K562 (cell line): ENCODE measurements at regions not wholly inside any gene's neighbourhood (a gene's known extent, or its start where the extent isn't known, plus 50 kb on each side); places are given as distances from the start of the nearest gene placed in this dataset.

Source experiments
- ATAC-seq: fragments of 200-7000 bp; cut with Tn5 transposase; 3 replicates; pipeline ENCODE4 v1.9.1; 2020; ENCODE audit warnings: moderate library complexity
- BruUV-seq: library from RNA; stranded (reverse); fragments of 400-500 nt; replicated peaks from 2 replicates; lab custom pipeline; 2021; lab: Mats Ljungman, UMichigan
- CTCF ChIA-PET: fragments of 300-600 bp; formaldehyde crosslinking; extraction: SDS; loops from one replicate; lab custom pipeline; 2021; ENCODE audit warnings: low intra/inter-chr PET ratio; lab: Yijun Ruan, JAX
- POLR2A ChIA-PET: fragments of 300-600, 350-650 bp; sonication (Branson Sonifier 250); formaldehyde crosslinking; extraction: SDS; loops from one replicate; lab custom pipeline; 2021; ENCODE audit warnings: antibody characterized with exemption, inconsistent platforms; lab: Yijun Ruan, JAX
- DNase-seq, 4 experiments: peaks; one replicate each; pipeline versions ENCODE4 v3.0.0 to v3.0.0-alpha.2; 2011 to 2018; ENCODE audit warnings: low spot score in 3 of 4, mixed read lengths in 3 of 4; ENCODE audit errors: extremely low read depth in 1 of 4
- FAIRE-seq: peaks from 2 replicates; lab custom pipeline; 2011; peaks lifted over from hg19 to GRCh38; lab: Jason Lieb, UNC
- H2AFZ ChIP-seq: 2 replicates; pipeline ENCODE4 v1.6.0; 2011; ENCODE audit warnings: low read depth, low read length, control low read depth, inconsistent platforms
- H3K27ac ChIP-seq: fragments of 200-600 bp; 3 replicates; pipeline ENCODE4 v1.8.0; 2011; ENCODE audit warnings: low read depth, mild to moderate bottlenecking, control low read depth, inconsistent platforms, low read length, moderate library complexity, mixed read lengths; ENCODE audit errors: extremely low read depth
- H3K27me3 ChIP-seq, 2 experiments: fragments of 300-600 bp in 1 of 2; 2 replicates in 1 of 2; 3 replicates in 1 of 2; pipeline versions ENCODE4 v1.6.0 to v1.8.0; 2011; ENCODE audit warnings: inconsistent platforms in 2 of 2, low read length in 2 of 2, mild to moderate bottlenecking in 1 of 2, mixed read lengths in 1 of 2, moderate library complexity in 1 of 2; ENCODE audit not compliant: control insufficient read depth in 2 of 2, insufficient read depth in 2 of 2
- H3K36me3 ChIP-seq: fragments of 300-600 bp; 3 replicates; pipeline ENCODE4 v1.8.0; 2011; ENCODE audit warnings: mild to moderate bottlenecking, low read length, inconsistent platforms; ENCODE audit not compliant: control insufficient read depth, insufficient read depth
- H3K4me1 ChIP-seq, 2 experiments: fragments of 200-600 bp in 1 of 2; replicated peaks in 1 of 2; 2 replicates in 1 of 2; 3 replicates in 1 of 2; pipeline versions ENCODE4 v1.5.1 to v1.8.0; 2011; ENCODE audit warnings: inconsistent platforms in 2 of 2, low read length in 2 of 2, mild to moderate bottlenecking in 1 of 2, mixed read lengths in 1 of 2, moderate library complexity in 1 of 2; ENCODE audit not compliant: control insufficient read depth in 2 of 2, insufficient read depth in 2 of 2
- H3K4me2 ChIP-seq: 2 replicates; pipeline ENCODE4 v1.6.1; 2011; ENCODE audit warnings: low read length, control low read depth, inconsistent platforms, mixed read lengths; ENCODE audit not compliant: insufficient read depth
- H3K4me3 ChIP-seq: fragments of 200-600 bp; sonication (generic), shearing (Covaris generic); 2 replicates; pipeline ENCODE4 v1.5.1; 2016; ENCODE audit warnings: control low read depth, inconsistent platforms
- H3K79me2 ChIP-seq: fragments of 200-600 bp; 3 replicates; pipeline ENCODE4 v1.8.0; 2011; ENCODE audit warnings: low read length, inconsistent platforms; ENCODE audit not compliant: control insufficient read depth, insufficient read depth
- H3K9ac ChIP-seq, 2 experiments: 2 replicates each; pipeline versions ENCODE4 v1.6.0 to v1.6.1; 2011; ENCODE audit warnings: low read depth in 2 of 2, low read length in 2 of 2, control low read depth in 1 of 2, inconsistent platforms in 1 of 2, mild to moderate bottlenecking in 1 of 2, mixed read lengths in 1 of 2; ENCODE audit not compliant: insufficient read depth in 1 of 2
- H3K9me1 ChIP-seq: one replicate; pipeline ENCODE4 v1.6.0; 2011; ENCODE audit warnings: inconsistent platforms, mild to moderate bottlenecking, low read length, moderate library complexity; ENCODE audit not compliant: control insufficient read depth, insufficient read depth
- H3K9me3 ChIP-seq: replicated peaks from 2 replicates; pipeline ENCODE4 v1.5.1; 2011; ENCODE audit warnings: low read depth, low read length, inconsistent platforms; ENCODE audit not compliant: control insufficient read depth, insufficient read depth
- H4K20me1 ChIP-seq: replicated peaks from 2 replicates; pipeline ENCODE4 v1.6.1; 2011; ENCODE audit warnings: low read length, inconsistent platforms, mixed read lengths; ENCODE audit not compliant: control insufficient read depth, insufficient read depth
- ETV1 ChIP-seq: fragments of 450-650 bp; conservative IDR thresholded peaks from 2 replicates; pipeline ENCODE4 v1.6.1; 2016; ENCODE audit warnings: missing genetic modification characterization, control low read depth, low read depth, missing compliant biosample characterization
- HMG20A ChIP-seq: fragments of 450-650 bp; formaldehyde crosslinking; conservative IDR thresholded peaks from 2 replicates; pipeline ENCODE4 v1.4.0; 2020; ENCODE audit warnings: mild to moderate bottlenecking, mixed read lengths
- NFIX ChIP-seq: fragments of 250-450 bp; sonication (Bioruptor Pico); IDR thresholded peaks from 2 replicates; pipeline ENCODE4 v1.4.0; 2020; ENCODE audit warnings: low read depth, mild to moderate bottlenecking, moderate library complexity
- PCBP1 ChIP-seq: fragments of 200-400 bp; formaldehyde crosslinking; IDR thresholded peaks from 2 replicates; pipeline ENCODE4 v1.6.1; 2018; ENCODE audit warnings: mild to moderate bottlenecking, low read depth, low read length; ENCODE audit not compliant: poor library complexity, severe bottlenecking
- POLR2G ChIP-seq: fragments of 200-400 bp; formaldehyde crosslinking; IDR thresholded peaks from 2 replicates; pipeline ENCODE4 v1.6.1; 2017; ENCODE audit warnings: low read depth, mild to moderate bottlenecking, antibody characterized with exemption, low read length, moderate library complexity
- POU5F1 ChIP-seq: fragments of 150-350 bp; IDR thresholded peaks from 2 replicates; pipeline ENCODE4 v1.6.1; 2014; ENCODE audit warnings: borderline replicate concordance, low read length, low read depth, mild to moderate bottlenecking; ENCODE audit not compliant: partially characterized antibody
- PRMT5 ChIP-seq: sonication (generic); formaldehyde crosslinking; IDR thresholded peaks from 2 replicates; pipeline ENCODE4 v1.5.0; 2020; ENCODE audit warnings: missing genetic modification reagents
- PTBP1 ChIP-seq: fragments of 200-400 bp; formaldehyde crosslinking; IDR thresholded peaks from 2 replicates; pipeline ENCODE4 v1.6.1; 2017; ENCODE audit warnings: low read depth, low read length
- SIRT6 ChIP-seq: IDR thresholded peaks from one replicate; pipeline ENCODE4 v1.6.1; 2012; ENCODE audit warnings: low read depth, mild to moderate bottlenecking, control low read depth, inconsistent platforms, low read length, moderate library complexity
- SMAD3 ChIP-seq: fragments of 450-650 bp; formaldehyde crosslinking; conservative IDR thresholded peaks from 2 replicates; pipeline ENCODE4 v1.4.0; 2020; ENCODE audit warnings: mild to moderate bottlenecking
- SREBF2 ChIP-seq: sonication (generic); formaldehyde crosslinking; IDR thresholded peaks from 2 replicates; pipeline ENCODE4 v1.4.0; 2020; ENCODE audit warnings: mild to moderate bottlenecking, missing genetic modification reagents
- SRSF3 ChIP-seq: fragments of 200-400 bp; formaldehyde crosslinking; IDR thresholded peaks from 2 replicates; pipeline ENCODE4 v1.6.1; 2016; ENCODE audit warnings: mild to moderate bottlenecking, low read length, moderate library complexity; ENCODE audit not compliant: insufficient read depth
- TCF7L2 ChIP-seq: fragments of 150-350 bp; IDR thresholded peaks from 2 replicates; pipeline ENCODE4 v1.6.1; 2016; ENCODE audit warnings: low read depth, mild to moderate bottlenecking, low read length, moderate library complexity
- ZKSCAN3 ChIP-seq: fragments of 250-450 bp; sonication (Bioruptor Pico); IDR thresholded peaks from 2 replicates; pipeline ENCODE4 v1.4.0; 2020
- ZKSCAN8 ChIP-seq: fragments of 200-800 bp; sonication (Bioruptor generic); IDR thresholded peaks from 2 replicates; pipeline ENCODE4 v1.6.1; 2016; ENCODE audit warnings: missing genetic modification characterization, missing compliant biosample characterization
- ZNF239 ChIP-seq: fragments of 250-450 bp; sonication (Bioruptor Pico); IDR thresholded peaks from 2 replicates; pipeline ENCODE4 v1.4.0; 2020; ENCODE audit warnings: mild to moderate bottlenecking
- ZNF316 ChIP-seq: fragments of 450-650 bp; IDR thresholded peaks from 2 replicates; pipeline ENCODE4 v1.6.1; 2016
- ZNF644 ChIP-seq: fragments of 200-800 bp; sonication (Bioruptor generic); IDR thresholded peaks from 2 replicates; pipeline ENCODE4 v1.6.1; 2016; ENCODE audit warnings: low read depth, missing genetic modification characterization, missing compliant biosample characterization
- WGBS: fragments of 100-300 bp; shearing (Covaris generic); methylation state at CpG from one replicate; pipeline ENCODE4 v1.1.6; 2016; ENCODE audit warnings: low coverage, mixed read lengths; ENCODE audit not compliant: insufficient coverage; ENCODE audit errors: missing lambda C conversion rate; 5-methylcytosine and 5-hydroxymethylcytosine counted together
- in situ Hi-C: fragments of 300-500 bp; cut with MboI; formaldehyde crosslinking; loops from 4 replicates; pipeline ENCODE4 v1.15.0; 2018; ENCODE audit warnings: inconsistent platforms, mixed read lengths
- intact Hi-C: fragments of 100-400 bp; cut with micrococcal nuclease; formaldehyde crosslinking; loops from 2 replicates; pipeline ENCODE4 v1.14.2; 2022
- TF ChIP-seq, protein P1 (sequence below): IDR thresholded peaks from 2 replicates; pipeline ENCODE4 v1.6.1; 2011; ENCODE audit not compliant: insufficient read length; ENCODE audit errors: extremely low read depth

DNA sequence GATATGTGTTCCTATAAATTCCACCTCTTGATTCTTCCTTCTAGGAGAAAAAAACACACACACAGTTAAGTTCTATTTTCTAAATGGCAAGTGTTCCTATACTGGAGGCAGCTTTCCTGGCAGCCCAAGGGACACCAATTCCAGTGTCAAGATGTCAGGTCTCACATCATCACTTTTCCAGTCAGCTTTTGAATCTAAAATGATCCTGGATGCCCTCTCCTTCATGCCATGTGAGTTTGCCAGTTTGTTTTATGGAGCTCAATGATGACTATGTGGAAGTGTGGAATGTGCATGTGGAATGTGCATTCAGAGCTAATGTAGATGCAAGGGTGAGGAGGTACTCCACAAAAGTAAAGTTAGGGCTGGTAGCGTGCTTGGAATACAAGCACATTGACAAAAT is 269.3 kb upstream of the NMUR2 start:
- WGBS, result 9% methylated on average over 1 of the region's 1 CpG
- in situ Hi-C loops, result no loop called here
- no peaks in the 10 kb centered on the region for H3K9me1 ChIP-seq
- CTCF ChIA-PET, result no interaction called here
- H3K4me1 ChIP-seq, result no peaks in the 10 kb centered on the region
- H2AFZ ChIP-seq, result no peak overlapping the region
- H4K20me1 ChIP-seq, result no peaks in the 10 kb centered on the region
- TF ChIP-seq ZNF239 (no peak), ZKSCAN3 (no peak)
- TF ChIP-seq, all 486 proteins: peak for 0
- intact Hi-C loops, result no loop called here
- Histone ChIP-seq H3K4me3 (no peak overlapping the region), H3K4me2 (no peak overlapping the region), H3K79me2 (no peaks in the 10 kb centered on the region), H3K36me3 (no peaks in the 10 kb centered on the region), H3K9me3 (peaks cover 2% of the 10 kb centered on the region; the same call in 1 of the 2 replicates), H3K9ac (no peak overlapping the region), H3K27me3 (no peaks in the 10 kb centered on the region), H3K27ac (no peak overlapping the region)
- ATAC-seq (no peak), DNase-seq (no peak), FAIRE-seq (no peak)
- BruUV-seq, result no TSS peak
- POLR2A ChIA-PET, result interaction anchor here (0.8 kb wide), 1 partner anchor 1434 kb away, joined by 3 read pairs; no protein-coding TSS in a partner anchor

DNA sequence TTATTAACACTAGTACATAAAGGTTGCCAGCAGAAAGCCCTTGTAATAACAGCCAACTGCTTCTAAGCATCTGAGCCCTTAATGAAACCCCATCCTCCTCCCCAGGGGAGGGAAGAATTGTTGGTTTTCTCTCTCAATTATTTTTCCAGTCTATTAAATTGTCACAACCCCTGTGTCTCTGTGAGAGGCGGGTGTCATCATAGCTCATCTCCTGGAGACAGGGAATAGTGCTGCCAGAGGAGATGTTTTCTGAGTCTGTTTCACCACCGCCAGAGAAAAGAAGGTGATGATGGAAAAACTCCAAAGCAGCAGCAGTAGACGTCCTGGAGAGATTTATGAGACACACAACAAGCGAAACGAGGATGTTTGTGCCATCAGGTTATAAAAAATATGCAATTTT is 271.1 kb upstream of the NMUR2 start:
- no peaks in the 10 kb centered on the region for H3K36me3 ChIP-seq
- in situ Hi-C loops (no loop called here), intact Hi-C loops (no loop called here)
- DNase-seq, result no peak
- no peaks in the 10 kb centered on the region for H3K27me3 ChIP-seq
- no peaks in the 10 kb centered on the region for H3K4me1 ChIP-seq
- peaks cover 2% of the 10 kb centered on the region; the same call in 1 of the 2 replicates for H3K9me3 ChIP-seq
- no peaks in the 10 kb centered on the region for H4K20me1 ChIP-seq
- ChIA-PET POLR2A (no interaction called here), CTCF (no interaction called here)
- no peak for TF ChIP-seq PCBP1
- TF ChIP-seq HMG20A (CRISPR knock-in tag), result no peak
- TF ChIP-seq POLR2G, result no peak
- TF ChIP-seq, protein P1, sequence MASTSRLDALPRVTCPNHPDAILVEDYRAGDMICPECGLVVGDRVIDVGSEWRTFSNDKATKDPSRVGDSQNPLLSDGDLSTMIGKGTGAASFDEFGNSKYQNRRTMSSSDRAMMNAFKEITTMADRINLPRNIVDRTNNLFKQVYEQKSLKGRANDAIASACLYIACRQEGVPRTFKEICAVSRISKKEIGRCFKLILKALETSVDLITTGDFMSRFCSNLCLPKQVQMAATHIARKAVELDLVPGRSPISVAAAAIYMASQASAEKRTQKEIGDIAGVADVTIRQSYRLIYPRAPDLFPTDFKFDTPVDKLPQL, result no peak
- no peak for TF ChIP-seq ZNF316
- TF ChIP-seq PTBP1, result no peak
- TF ChIP-seq TCF7L2, result no peak
- TF ChIP-seq SIRT6, result no peak
- no peak for TF ChIP-seq SMAD3
- no peak for TF ChIP-seq NFIX (CRISPR knock-in tag)
- no peak for TF ChIP-seq PRMT5
- TF ChIP-seq ETV1, result no peak
- no peak for TF ChIP-seq POU5F1
- TF ChIP-seq ZKSCAN8 (CRISPR knock-in tag), result no peak
- TF ChIP-seq ZNF644 (tag), result no peak
- no peak for TF ChIP-seq SRSF3
- no peak for TF ChIP-seq SREBF2 (CRISPR knock-in tag)
- H2AFZ ChIP-seq, result no peak overlapping the region
- no peak overlapping the region for H3K9ac ChIP-seq
- no peak overlapping the region for H3K4me2 ChIP-seq
- no peak overlapping the region for H3K4me3 ChIP-seq
- FAIRE-seq, result no peak
- no peaks in the 10 kb centered on the region for H3K79me2 ChIP-seq
- BruUV-seq, result no TSS peak
- 0% methylated on average over 5 of the region's 5 CpGs for WGBS
- no peak for ATAC-seq
- H3K9me1 ChIP-seq, result no peaks in the 10 kb centered on the region
- H3K27ac ChIP-seq, result no peak overlapping the region
